Astrocyte (in vitro differentiated cells and primary cell): ENCODE measurements at regions not wholly inside any gene's neighbourhood (a gene's known extent, or its start where the extent isn't known, plus 50 kb on each side); places are given as distances from the start of the nearest gene placed in this dataset.
"Not testable (repeated sequence)": the region's sequence is repeated elsewhere in the genome, so short reads cannot be mapped to it uniquely, and the experiment has no call there.

ENCODE experiments used
- DNase-seq: peaks from one replicate; pipeline ENCODE4 v3.0.0-alpha.2; 2010; ENCODE audit warnings: low read depth
- FAIRE-seq: peaks from 2 replicates; lab custom pipeline; 2011; peaks lifted over from hg19 to GRCh38; lab: Jason Lieb, UNC
- H2AFZ ChIP-seq: 2 replicates; pipeline ENCODE4 v1.6.0; 2012; ENCODE audit warnings: low read depth, low read length, inconsistent platforms
- H3K27ac ChIP-seq: 2 replicates; pipeline ENCODE4 v1.5.1; 2011; ENCODE audit warnings: low read depth, low read length, inconsistent platforms
- H3K27me3 ChIP-seq: 2 replicates; pipeline ENCODE4 v1.6.0; 2011; ENCODE audit warnings: low read length, inconsistent platforms; ENCODE audit not compliant: insufficient read depth
- H3K36me3 ChIP-seq: 2 replicates; pipeline ENCODE4 v1.5.1; 2011; ENCODE audit warnings: low read length, inconsistent platforms; ENCODE audit not compliant: insufficient read depth
- H3K4me1 ChIP-seq: 2 replicates; pipeline ENCODE4 v1.5.1; 2011; ENCODE audit warnings: low read length, inconsistent platforms; ENCODE audit not compliant: insufficient read depth
- H3K4me2 ChIP-seq: 2 replicates; pipeline ENCODE4 v1.6.0; 2012; ENCODE audit warnings: low read length, inconsistent platforms
- H3K4me3 ChIP-seq: 2 replicates; pipeline ENCODE4 v1.5.1; 2011; ENCODE audit warnings: low read depth, mild to moderate bottlenecking, low read length, inconsistent platforms; ENCODE audit not compliant: insufficient read depth
- H3K79me2 ChIP-seq: 2 replicates; pipeline ENCODE4 v1.6.0; 2012; ENCODE audit warnings: mild to moderate bottlenecking, low read length, inconsistent platforms; ENCODE audit not compliant: insufficient read depth
- H3K9ac ChIP-seq: 2 replicates; pipeline ENCODE4 v1.6.0; 2012; ENCODE audit warnings: mild to moderate bottlenecking, low read length, inconsistent platforms
- H3K9me3 ChIP-seq: 2 replicates; pipeline ENCODE4 v1.5.1; 2012; ENCODE audit warnings: low read depth, mild to moderate bottlenecking, low read length, inconsistent platforms; ENCODE audit not compliant: insufficient read depth
- H4K20me1 ChIP-seq: 2 replicates; pipeline ENCODE4 v1.6.0; 2012; ENCODE audit warnings: low read length, inconsistent platforms; ENCODE audit not compliant: insufficient read depth
- H3K27ac Mint-ChIP-seq: one replicate; pipeline ENCODE4 v1.8.0; 2021; ENCODE audit warnings: mild to moderate bottlenecking, mixed read lengths; ENCODE audit not compliant: unreplicated experiment
- H3K27me3 Mint-ChIP-seq: one replicate; pipeline ENCODE4 v1.8.0; 2021; ENCODE audit warnings: low read depth, mixed read lengths; ENCODE audit not compliant: unreplicated experiment
- H3K36me3 Mint-ChIP-seq: one replicate; pipeline ENCODE4 v1.8.0; 2021; ENCODE audit warnings: low read depth, mixed read lengths; ENCODE audit not compliant: unreplicated experiment
- H3K4me1 Mint-ChIP-seq: one replicate; pipeline ENCODE4 v1.8.0; 2021; ENCODE audit warnings: low read depth, mixed read lengths; ENCODE audit not compliant: unreplicated experiment
- H3K4me3 Mint-ChIP-seq: one replicate; pipeline ENCODE4 v1.8.0; 2021; ENCODE audit warnings: mild to moderate bottlenecking, moderate library complexity, mixed read lengths; ENCODE audit not compliant: unreplicated experiment
- H3K9me3 Mint-ChIP-seq: one replicate; pipeline ENCODE4 v1.8.0; 2021; ENCODE audit warnings: mild to moderate bottlenecking, mixed read lengths; ENCODE audit not compliant: unreplicated experiment
- CTCF ChIP-seq: IDR thresholded peaks from 2 replicates; pipeline ENCODE4 v1.5.1; 2011; ENCODE audit warnings: low read depth, mild to moderate bottlenecking, inconsistent platforms, low read length, moderate library complexity; ENCODE audit not compliant: insufficient read depth
- EZH2 ChIP-seq: IDR thresholded peaks from 2 replicates; pipeline ENCODE4 v1.6.1; 2012; ENCODE audit warnings: mild to moderate bottlenecking, low read length, inconsistent platforms; ENCODE audit not compliant: insufficient read depth

DNA sequence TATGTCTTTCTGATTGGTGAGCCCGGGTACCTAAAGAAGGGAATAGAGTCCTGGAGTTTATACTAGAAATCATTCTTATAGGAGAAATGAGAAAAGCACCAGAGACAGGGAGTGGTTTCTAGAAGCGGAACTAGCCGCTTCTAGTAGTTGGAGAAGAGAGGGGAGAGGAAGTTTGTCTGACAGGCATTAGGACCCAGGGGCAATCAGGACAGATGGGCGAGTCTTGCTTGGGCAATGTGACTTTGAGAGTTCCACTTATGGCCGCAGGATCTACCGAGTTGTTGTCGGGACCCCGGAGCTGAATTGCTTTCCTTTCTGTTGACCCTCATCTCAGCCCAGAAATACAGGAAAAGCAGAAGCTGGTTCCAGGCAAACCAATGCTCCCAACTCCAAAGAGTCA lies 596.8 kb upstream of the CNTN5 start:
- Histone ChIP-seq H3K27me3 (no peaks in the 10 kb centered on the region), H3K4me3 (no peak overlapping the region), H3K4me1 (no peaks in the 10 kb centered on the region), H2AFZ (no peak overlapping the region), H3K27ac (no peak overlapping the region), H3K9me3 (no peaks in the 10 kb centered on the region), H3K4me2 (no peak overlapping the region), H3K9ac (no peak overlapping the region), H3K79me2 (no peaks in the 10 kb centered on the region), H4K20me1 (no peaks in the 10 kb centered on the region), H3K36me3 (no peaks in the 10 kb centered on the region)
- H3K4me1 Mint-ChIP-seq, result no peaks in the 10 kb centered on the region
- no peak for DNase-seq
- no peak overlapping the region for H3K27ac Mint-ChIP-seq
- H3K36me3 Mint-ChIP-seq, result peaks cover 2% of the 10 kb centered on the region
- TF ChIP-seq EZH2, result no peak
- TF ChIP-seq CTCF, result no peak
- no peak overlapping the region for H3K4me3 Mint-ChIP-seq
- no peaks in the 10 kb centered on the region for H3K27me3 Mint-ChIP-seq
- H3K9me3 Mint-ChIP-seq, result peaks cover 7% of the 10 kb centered on the region
- no peak for FAIRE-seq

GRCh38 chr11:98424773-98425172 lies 596.0 kb upstream of the CNTN5 start:
- H3K36me3 ChIP-seq, H4K20me1 ChIP-seq, H3K27me3 Mint-ChIP-seq, H3K4me1 ChIP-seq, H3K9me3 Mint-ChIP-seq, H3K79me2 ChIP-seq, H3K36me3 Mint-ChIP-seq, H3K4me2 ChIP-seq, H3K9ac ChIP-seq, H3K27me3 ChIP-seq, H3K27ac ChIP-seq, H3K4me3 ChIP-seq, DNase-seq, H3K4me3 Mint-ChIP-seq, H3K4me1 Mint-ChIP-seq, FAIRE-seq, H2AFZ ChIP-seq, H3K27ac Mint-ChIP-seq, H3K9me3 ChIP-seq: not testable (repeated sequence)

- Histone ChIP-seq H3K79me2 (no peaks in the 10 kb centered on the region), H2AFZ (no peak overlapping the region), H4K20me1 (no peaks in the 10 kb centered on the region), H3K27me3 (no peaks in the 10 kb centered on the region), H3K4me2 (no peak overlapping the region), H3K4me3 (no peak overlapping the region), H3K9me3 (no peaks in the 10 kb centered on the region), H3K27ac (no peak overlapping the region), H3K36me3 (no peaks in the 10 kb centered on the region), H3K4me1 (no peaks in the 10 kb centered on the region), H3K9ac (no peak overlapping the region)
- FAIRE-seq, result no peak
- no peaks in the 10 kb centered on the region for H3K27me3 Mint-ChIP-seq
- TF ChIP-seq CTCF, result no peak
- TF ChIP-seq EZH2, result no peak
- H3K4me3 Mint-ChIP-seq, result no peak overlapping the region
- H3K36me3 Mint-ChIP-seq, result no peaks in the 10 kb centered on the region
- DNase-seq, result no peak
- H3K27ac Mint-ChIP-seq, result no peak overlapping the region
- H3K4me1 Mint-ChIP-seq, result no peaks in the 10 kb centered on the region
- H3K9me3 Mint-ChIP-seq, result peaks cover 7% of the 10 kb centered on the region
Observed at GRCh38 chr11:98431463-98432359, 589.0 kb upstream of the CNTN5 start.
